HepG2 (cell line): ENCODE measurements at regions not wholly inside any gene's neighbourhood (a gene's known extent, or its start where the extent isn't known, plus 50 kb on each side); places are given as distances from the start of the nearest gene placed in this dataset.

Source experiments
- ATAC-seq: fragments of 200-7000 bp; cut with Tn5 transposase; 3 replicates; pipeline ENCODE4 v1.9.1; 2020; ENCODE audit warnings: mild to moderate bottlenecking, moderate library complexity
- BruUV-seq: library from RNA; stranded (reverse); fragments of 400-500 nt; replicated peaks from 2 replicates; lab custom pipeline; 2021; lab: Mats Ljungman, UMichigan
- CTCF ChIA-PET: fragments of 300-600 bp; formaldehyde crosslinking; extraction: SDS; loops from one replicate; lab custom pipeline; 2021; ENCODE audit warnings: low total read pairs, inconsistent platforms, low intra/inter-chr PET ratio; lab: Yijun Ruan, JAX
- POLR2A ChIA-PET: fragments of 350-600 bp; sonication (Branson Sonifier 250); formaldehyde crosslinking; loops from one replicate; lab custom pipeline; 2020; ENCODE audit warnings: antibody characterized with exemption, inconsistent platforms; lab: Yijun Ruan, JAX
- DNase-seq: peaks from one replicate; pipeline ENCODE4 v3.0.0-alpha.2; 2015; ENCODE audit warnings: low spot score
- FAIRE-seq: peaks from 3 replicates; lab custom pipeline; 2011; peaks lifted over from hg19 to GRCh38; lab: Jason Lieb, UNC
- H2AFZ ChIP-seq: one replicate; pipeline ENCODE4 v1.6.1; 2011; ENCODE audit warnings: low read length, inconsistent platforms
- H3K27ac ChIP-seq: fragments of 300-600 bp; 3 replicates; pipeline ENCODE4 v1.8.0; 2011; ENCODE audit warnings: mixed run types, mild to moderate bottlenecking, mixed read lengths, low read length, inconsistent platforms; ENCODE audit not compliant: insufficient read depth; ENCODE audit errors: extremely low read length
- H3K27me3 ChIP-seq, 2 experiments: fragments of 200-600 bp in 1 of 2; 2 replicates in 1 of 2; 3 replicates in 1 of 2; pipeline versions ENCODE4 v1.6.0 to v1.8.0; 2011; ENCODE audit warnings: low read length in 2 of 2, mild to moderate bottlenecking in 2 of 2, moderate library complexity in 2 of 2, inconsistent platforms in 1 of 2; ENCODE audit not compliant: insufficient read depth in 2 of 2, control insufficient read depth in 1 of 2
- H3K36me3 ChIP-seq, 2 experiments: fragments of 200-600 bp in 1 of 2; replicated peaks in 1 of 2; 2 replicates in 1 of 2; 3 replicates in 1 of 2; pipeline versions ENCODE4 v1.5.1 to v1.8.0; 2011; ENCODE audit warnings: low read length in 2 of 2, inconsistent platforms in 1 of 2; ENCODE audit not compliant: insufficient read depth in 2 of 2, control insufficient read depth in 1 of 2
- H3K4me1 ChIP-seq: 2 replicates; pipeline ENCODE4 v1.5.1; 2012; ENCODE audit warnings: low read length, inconsistent platforms; ENCODE audit not compliant: insufficient read depth
- H3K4me2 ChIP-seq: 2 replicates; pipeline ENCODE4 v1.6.0; 2011; ENCODE audit warnings: low read depth, low read length, inconsistent platforms
- H3K4me3 ChIP-seq, 3 experiments: fragments of 200-600 bp in 1 of 3; sonication (generic), shearing (Covaris generic) in 1 of 3; replicated peaks in 1 of 3; 2 replicates each; pipeline ENCODE4 v1.5.1; 2011 to 2016; ENCODE audit warnings: low read length in 3 of 3, inconsistent platforms in 2 of 3, low read depth in 2 of 3, mild to moderate bottlenecking in 2 of 3, control low read depth in 1 of 3, mixed read lengths in 1 of 3; ENCODE audit not compliant: insufficient read depth in 1 of 3
- H3K79me2 ChIP-seq: one replicate; pipeline ENCODE4 v1.6.1; 2011; ENCODE audit warnings: low read length, inconsistent platforms; ENCODE audit not compliant: insufficient read depth
- H3K9ac ChIP-seq: 2 replicates; pipeline ENCODE4 v1.6.0; 2011; ENCODE audit warnings: mild to moderate bottlenecking, low read depth, low read length, inconsistent platforms; ENCODE audit not compliant: insufficient read depth
- H3K9me3 ChIP-seq: 2 replicates; pipeline ENCODE4 v1.5.1; 2012; ENCODE audit warnings: mild to moderate bottlenecking, low read length
- H4K20me1 ChIP-seq: 2 replicates; pipeline ENCODE4 v1.6.0; 2011; ENCODE audit warnings: inconsistent platforms, mild to moderate bottlenecking, low read length, moderate library complexity; ENCODE audit not compliant: insufficient read depth
- CEBPB ChIP-seq: IDR thresholded peaks from 2 replicates; pipeline ENCODE4 v1.6.1; 2011; ENCODE audit warnings: low read depth, low read length, improper control_type of control experiment, borderline replicate concordance
- KLF12 ChIP-seq: sonication (generic); formaldehyde crosslinking; IDR thresholded peaks from 2 replicates; pipeline ENCODE4 v1.4.0; 2020; ENCODE audit warnings: missing genetic modification reagents, borderline replicate concordance
- MAZ ChIP-seq, 2 experiments: sonication (generic) in 1 of 2; formaldehyde crosslinking in 1 of 2; IDR thresholded peaks; 2 replicates each; pipeline versions ENCODE4 v1.5.0 to v1.6.1; 2012 to 2020; ENCODE audit warnings: low read depth in 2 of 2, mild to moderate bottlenecking in 2 of 2, borderline replicate concordance in 1 of 2, improper control_type of control experiment in 1 of 2, low read length in 1 of 2, missing genetic modification reagents in 1 of 2, moderate library complexity in 1 of 2
- NCOR1 ChIP-seq: fragments of 200-600 bp; sonication (generic); IDR thresholded peaks from 2 replicates; pipeline ENCODE4 v1.7.0; 2017; ENCODE audit warnings: antibody characterized with exemption, low read length, borderline replicate concordance
- PPARG ChIP-seq: conservative IDR thresholded peaks from 2 replicates; pipeline ENCODE4 v1.6.1; 2016; ENCODE audit warnings: missing biosample characterization, missing genetic modification reagents
- STAT5B ChIP-seq: sonication (generic); formaldehyde crosslinking; IDR thresholded peaks from 2 replicates; pipeline ENCODE4 v1.4.0; 2020; ENCODE audit warnings: missing genetic modification reagents
- ZMYM3 ChIP-seq: sonication (generic); formaldehyde crosslinking; IDR thresholded peaks from 2 replicates; pipeline ENCODE4 v1.5.1; 2020; ENCODE audit warnings: mild to moderate bottlenecking, missing genetic modification reagents
- ZNF124 ChIP-seq: sonication (generic); formaldehyde crosslinking; IDR thresholded peaks from 2 replicates; pipeline ENCODE4 v1.4.0; 2020; ENCODE audit warnings: missing genetic modification reagents
- ZNF329 ChIP-seq: sonication (generic); formaldehyde crosslinking; IDR thresholded peaks from 2 replicates; pipeline ENCODE4 v1.9.0; 2021; ENCODE audit warnings: low read depth, mild to moderate bottlenecking, missing genetic modification reagents
- ZNF576 ChIP-seq: sonication (generic); formaldehyde crosslinking; IDR thresholded peaks from 2 replicates; pipeline ENCODE4 v1.4.0; 2020; ENCODE audit warnings: mild to moderate bottlenecking, missing genetic modification reagents
- ZNF644 ChIP-seq: IDR thresholded peaks from 2 replicates; pipeline ENCODE4 v1.6.1; 2016; ENCODE audit warnings: low read depth
- ZNF678 ChIP-seq: sonication (generic); formaldehyde crosslinking; IDR thresholded peaks from 2 replicates; pipeline ENCODE4 v1.4.0; 2020; ENCODE audit warnings: mild to moderate bottlenecking, missing genetic modification reagents
- ZNF747 ChIP-seq: sonication (generic); formaldehyde crosslinking; IDR thresholded peaks from 2 replicates; pipeline ENCODE4 v1.8.1; 2023; ENCODE audit warnings: missing genetic modification reagents, mild to moderate bottlenecking, borderline replicate concordance
- WGBS: methylation state at CpG from one replicate; pipeline ENCODE4 v1.1.6; 2017; ENCODE audit warnings: low lambda C conversion rate; 5-methylcytosine and 5-hydroxymethylcytosine counted together
- in situ Hi-C: cut with HindIII; loops from 2 replicates; pipeline ENCODE4 v1.10.0; 2017; ENCODE audit warnings: low pct_unique_long_range_greater_than_20kb; ENCODE audit not compliant: extremely low pct_ligation_motif_present
- intact Hi-C: fragments of 100-400 bp; cut with micrococcal nuclease; formaldehyde crosslinking; loops from one replicate; pipeline ENCODE4 v1.10.0; 2022; ENCODE audit not compliant: unreplicated experiment
- TF ChIP-seq, protein P1 (sequence below): sonication (generic); formaldehyde crosslinking; IDR thresholded peaks from 2 replicates; pipeline ENCODE4 v1.4.0; 2020; ENCODE audit warnings: mild to moderate bottlenecking, missing genetic modification reagents

GRCh38 chr5:42059291-42059690 is 134.2 kb downstream of the FBXO4 start (continued):
- TF ChIP-seq, protein P1, sequence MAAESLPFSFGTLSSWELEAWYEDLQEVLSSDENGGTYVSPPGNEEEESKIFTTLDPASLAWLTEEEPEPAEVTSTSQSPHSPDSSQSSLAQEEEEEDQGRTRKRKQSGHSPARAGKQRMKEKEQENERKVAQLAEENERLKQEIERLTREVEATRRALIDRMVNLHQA (CRISPR knock-in tag): no peak

- FAIRE-seq: no peak
Observed at GRCh38 chr5:42059778-42060464, 134.8 kb downstream of the FBXO4 start.

More at GRCh38 chr5:42059778-42060464, 134.8 kb downstream of the FBXO4 start:
- H3K4me2 ChIP-seq: no peak overlapping the region
- in situ Hi-C loops (loop anchor here (5.0 kb wide), 1 partner anchor 203 kb away; no protein-coding TSS in a partner anchor), intact Hi-C loops (loop anchor here (5.0 kb wide), 1 partner anchor 707 kb away; no protein-coding TSS in a partner anchor)
- no peak overlapping the region for H2AFZ ChIP-seq
- no peak for ATAC-seq
- no peak for TF ChIP-seq CEBPB
- no peak for TF ChIP-seq ZNF329 (CRISPR knock-in tag)
- TF ChIP-seq ZNF124 (CRISPR knock-in tag): no peak
- TF ChIP-seq ZNF747 (CRISPR knock-in tag): no peak
- TF ChIP-seq NCOR1: no peak
- TF ChIP-seq ZNF576: no peak
- TF ChIP-seq ZNF644 (CRISPR knock-in tag): no peak
- no peak for TF ChIP-seq MAZ (IDR thresholded peaks at IDR 0.05; ENCODE audit: borderline replicate concordance, low read depth, low read length)
- TF ChIP-seq MAZ (CRISPR knock-in tag; IDR thresholded peaks at IDR 0.05; ENCODE audit: low read depth): no peak
- TF ChIP-seq STAT5B (CRISPR knock-in tag): no peak
- TF ChIP-seq ZMYM3 (CRISPR knock-in tag): no peak
- no peak for TF ChIP-seq KLF12
- TF ChIP-seq ZNF678 (CRISPR knock-in tag): no peak
- TF ChIP-seq PPARG: no peak
- no peak overlapping the region for H3K4me3 ChIP-seq
- ChIA-PET POLR2A (no interaction called here), CTCF (no interaction called here)
- H3K27ac ChIP-seq: no peak overlapping the region
- no peaks in the 10 kb centered on the region for H3K27me3 ChIP-seq
- no TSS peak for BruUV-seq
- no peaks in the 10 kb centered on the region for H3K79me2 ChIP-seq
- H4K20me1 ChIP-seq: no peaks in the 10 kb centered on the region
- no peaks in the 10 kb centered on the region for H3K36me3 ChIP-seq
- 25% methylated on average over 16 of the region's 16 CpGs for WGBS
- H3K4me1 ChIP-seq: no peaks in the 10 kb centered on the region
- no peak overlapping the region for H3K9ac ChIP-seq
- no peak for DNase-seq
- no peaks in the 10 kb centered on the region for H3K9me3 ChIP-seq
